GM21786 (cell line): ENCODE measurements at regions not wholly inside any gene's neighbourhood (a gene's known extent, or its start where the extent isn't known, plus 50 kb on each side); places are given as distances from the start of the nearest gene placed in this dataset.
"Not testable (repeated sequence)": the region's sequence is repeated elsewhere in the genome, so short reads cannot be mapped to it uniquely, and the experiment has no call there.

Experiments used
- ATAC-seq: cut with Tn5 transposase; IDR thresholded peaks from one replicate; pipeline ENCODE4 v1.9.1; 2021; ENCODE audit not compliant: unreplicated experiment

- no peak for ATAC-seq
Measured at GRCh38 chr2:53610260-53610659, 157.3 kb upstream of the CHAC2 start.

- no peak for ATAC-seq
Measured at GRCh38 chr2:53609551-53609950, 158.1 kb upstream of the CHAC2 start.

GRCh38 chr2:53608293-53608692 is 159.3 kb upstream of the CHAC2 start:
- ATAC-seq, result no peak

- no peak for ATAC-seq
Measured at GRCh38 chr2:53600815-53601214, 166.8 kb upstream of the CHAC2 start.

GRCh38 chr2:53586733-53587612 is 180.6 kb upstream of the CHAC2 start:
- not testable (repeated sequence) for ATAC-seq

- no peak for ATAC-seq
Measured at GRCh38 chr2:53584986-53585385, 182.6 kb upstream of the CHAC2 start.

GRCh38 chr2:53583583-53583982 is 184.0 kb upstream of the CHAC2 start:
- ATAC-seq, result no peak

- no peak for ATAC-seq
Measured at GRCh38 chr2:53582556-53582955, 185.0 kb upstream of the CHAC2 start.

- ATAC-seq, result no peak
Measured at GRCh38 chr2:53576166-53576565, 191.4 kb upstream of the CHAC2 start.

- no peak for ATAC-seq
Measured at GRCh38 chr2:53575721-53576124, 191.9 kb upstream of the CHAC2 start.

- no peak for ATAC-seq
Measured at GRCh38 chr2:53572696-53573095, 194.9 kb upstream of the CHAC2 start.

GRCh38 chr2:53569957-53570727 is 197.5 kb upstream of the CHAC2 start:
- ATAC-seq, result no peak

- no peak for ATAC-seq
Measured at GRCh38 chr2:53568469-53568868, 199.1 kb upstream of the CHAC2 start.

- ATAC-seq, result no peak
Measured at GRCh38 chr2:53567073-53567472, 200.5 kb upstream of the CHAC2 start.

GRCh38 chr2:53562407-53562806 is 205.2 kb upstream of the CHAC2 start:
- ATAC-seq, result no peak

GRCh38 chr2:53561155-53561554 is 206.4 kb upstream of the CHAC2 start:
- no peak for ATAC-seq

- ATAC-seq, result no peak
Measured at GRCh38 chr2:53559302-53559966, 208.2 kb upstream of the CHAC2 start.

- no peak for ATAC-seq
Measured at GRCh38 chr2:53558867-53559266, 208.7 kb upstream of the CHAC2 start.

GRCh38 chr2:53549497-53549896 is 218.1 kb upstream of the CHAC2 start:
- ATAC-seq, result no peak

- no peak for ATAC-seq
Measured at GRCh38 chr2:53545604-53546003, 222.0 kb upstream of the CHAC2 start.

- ATAC-seq, result no peak
Measured at GRCh38 chr2:53544871-53545558, 222.6 kb upstream of the CHAC2 start.
